NCI-H1092 (cell line): ENCODE measurements at regions not wholly inside any gene's neighbourhood (a gene's known extent, or its start where the extent isn't known, plus 50 kb on each side); places are given as distances from the start of the nearest gene placed in this dataset.

ENCODE experiments used
- DNase-seq: peaks from one replicate; lab custom pipeline; 2025; lab: John Stamatoyannopoulos, UW

DNA sequence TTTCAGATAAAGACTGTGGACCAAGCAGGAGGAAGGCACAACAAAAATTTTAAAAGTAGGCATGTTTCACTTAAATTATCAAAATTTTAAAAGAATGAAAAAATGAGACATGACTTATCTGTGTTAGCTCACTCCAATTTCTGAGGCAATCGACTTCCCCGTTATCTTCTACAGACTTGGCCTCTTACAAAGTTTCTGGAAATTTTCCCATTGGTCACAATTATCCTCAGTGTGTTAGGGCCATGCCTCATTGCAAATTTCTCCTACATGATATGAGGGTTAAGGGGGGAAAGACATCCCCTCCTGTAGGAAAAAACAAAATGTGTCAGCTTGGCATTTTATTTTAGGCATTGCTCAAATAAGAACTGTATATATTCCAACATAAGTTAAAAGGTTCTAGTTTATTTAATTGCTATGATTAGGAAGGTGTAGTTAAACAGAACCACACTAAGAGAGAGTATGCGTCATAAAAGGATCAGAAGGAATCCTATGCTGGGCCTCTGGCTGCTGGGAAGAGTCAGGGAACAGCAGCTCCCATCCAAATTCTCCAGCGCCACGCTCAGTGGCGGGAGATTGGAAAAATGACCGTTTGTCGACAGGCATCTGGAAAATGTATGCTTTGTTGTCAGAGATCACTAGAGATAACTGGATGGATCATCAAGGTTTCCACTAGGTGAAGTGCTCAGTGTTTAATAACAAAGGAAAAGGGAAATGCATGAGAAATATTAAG, 463.6 kb upstream of the NR2F2 start:
- DNase-seq, result no peak

GRCh38 chr15:95868450-95868849, 462.1 kb upstream of the NR2F2 start:
- DNase-seq, result no peak

DNA sequence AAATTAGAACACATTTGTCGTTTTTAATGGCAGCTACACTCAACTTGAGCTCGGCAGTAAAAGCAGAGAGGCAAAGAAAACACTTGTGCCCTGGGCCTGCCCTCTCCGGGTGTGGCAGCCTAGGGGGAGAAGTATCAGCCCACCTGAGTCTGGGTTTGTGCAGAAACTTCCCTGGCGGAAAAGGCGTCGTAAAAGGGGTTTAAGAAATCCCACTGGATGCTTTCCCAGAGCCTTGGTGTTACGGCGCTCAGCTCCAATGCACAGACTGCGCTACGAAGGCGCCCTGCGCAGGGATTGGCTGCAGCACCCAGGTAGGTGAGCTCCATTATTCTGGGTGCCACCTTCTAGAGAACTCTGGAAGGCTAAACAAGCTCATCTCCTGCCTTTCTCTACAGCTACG, 461.5 kb upstream of the NR2F2 start:
- DNase-seq, result no peak

DNA sequence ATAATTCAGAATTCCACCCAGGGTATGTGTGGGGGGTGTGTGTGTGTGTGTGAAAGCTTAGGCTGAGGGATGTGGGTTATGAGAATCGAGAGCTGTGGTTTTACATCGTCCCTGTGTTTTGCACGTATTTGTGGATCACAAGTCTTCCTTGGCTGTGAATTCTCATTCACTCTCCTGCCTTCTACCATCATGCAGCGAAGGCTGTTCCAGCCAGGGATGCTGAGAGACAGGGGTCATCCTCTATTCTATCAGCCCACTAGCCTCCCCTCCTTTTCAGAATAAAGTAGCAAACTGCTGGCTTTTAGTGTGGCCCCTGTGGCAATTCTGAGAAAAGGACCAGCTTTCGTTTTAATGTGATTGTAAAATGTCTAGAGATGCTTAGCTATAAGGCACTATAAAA, 460.6 kb upstream of the NR2F2 start:
- DNase-seq, result no peak

GRCh38 chr15:95872366-95872771, 458.1 kb upstream of the NR2F2 start:
- DNase-seq, result no peak

DNA sequence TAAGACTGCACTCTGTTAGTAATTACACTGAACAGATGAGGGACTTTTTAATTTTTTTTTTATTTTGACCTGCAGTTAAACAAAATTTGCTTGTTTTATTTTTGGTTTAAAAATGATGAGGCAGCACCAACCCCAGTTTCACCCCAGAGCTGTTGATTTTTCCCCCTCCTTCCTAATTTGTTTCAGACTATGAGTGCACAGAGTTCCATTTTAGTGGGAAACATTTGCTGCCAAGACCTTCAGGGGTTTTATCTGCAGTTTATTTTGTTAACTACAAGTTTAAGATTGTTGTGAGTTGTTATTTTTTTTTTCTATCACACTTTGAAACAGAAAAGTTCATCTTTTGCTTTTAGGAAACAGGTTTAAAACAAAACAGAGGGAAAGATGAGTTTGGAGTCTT, 455.9 kb upstream of the NR2F2 start:
- no peak for DNase-seq

- no peak for DNase-seq
Observed at GRCh38 chr15:95875121-95875643, 455.3 kb upstream of the NR2F2 start.

DNA sequence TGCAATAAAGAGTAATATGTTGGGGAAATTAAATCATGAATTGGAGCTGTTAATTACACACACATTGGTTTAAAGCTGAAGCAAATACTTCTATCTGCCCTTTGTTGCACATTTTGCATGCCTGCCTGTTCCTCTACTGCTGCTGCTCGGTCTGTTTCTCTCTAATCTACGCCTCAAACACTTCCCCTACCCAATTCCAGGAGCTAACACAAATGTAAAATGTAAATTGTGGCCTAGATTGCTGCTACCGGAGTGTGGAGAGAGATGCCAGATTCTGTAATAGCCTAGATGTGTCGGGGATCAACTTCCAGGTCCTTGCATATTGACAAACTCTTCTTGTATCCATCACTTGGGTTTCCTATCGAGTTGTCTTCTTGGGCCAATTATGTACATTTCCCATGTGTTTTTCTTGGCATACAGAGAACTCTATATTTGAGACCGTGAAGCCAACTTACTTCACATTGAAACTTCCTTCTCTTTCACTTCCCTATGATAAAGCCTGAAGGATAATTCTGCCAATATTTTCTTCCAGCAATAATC, 450.4 kb upstream of the NR2F2 start:
- DNase-seq, result no peak

DNA sequence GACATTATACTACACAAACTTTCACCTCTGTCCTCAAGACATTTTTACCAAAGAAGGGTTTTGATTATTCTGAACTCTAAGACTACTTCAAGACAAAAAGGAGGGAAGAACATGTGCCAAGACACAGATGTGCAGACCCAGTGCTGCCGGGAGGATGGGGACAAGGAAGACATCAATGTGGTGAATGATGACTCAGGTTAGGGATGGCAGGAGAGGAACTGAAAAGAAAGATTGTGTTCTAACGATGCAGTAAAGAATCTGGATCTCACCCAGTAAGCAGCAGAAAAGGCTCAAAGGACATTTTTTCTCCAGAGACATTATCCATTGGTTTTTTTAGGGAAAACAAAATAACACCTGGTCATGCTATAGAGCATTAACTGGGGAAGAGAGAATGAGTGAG, 449.9 kb upstream of the NR2F2 start:
- DNase-seq, result no peak

DNA sequence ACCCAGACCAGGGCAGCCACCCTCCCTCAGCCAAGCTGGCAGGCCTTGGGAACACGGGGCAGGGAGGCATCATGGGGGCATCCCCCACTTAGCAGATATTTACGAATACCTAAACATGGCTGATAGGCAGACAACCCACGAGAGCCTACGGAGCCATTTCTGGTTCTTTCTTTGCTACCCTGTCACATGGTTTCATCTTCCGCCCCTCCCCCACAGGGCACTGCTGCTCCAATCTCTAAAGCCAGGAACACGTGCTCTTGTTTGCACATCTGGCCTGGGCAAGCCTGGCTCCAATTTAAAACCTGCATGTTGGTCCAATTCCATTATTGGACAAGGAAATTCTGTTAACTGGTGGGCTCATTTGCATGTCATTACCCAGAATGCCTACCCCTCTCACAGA, 447.4 kb upstream of the NR2F2 start:
- no peak for DNase-seq

- DNase-seq, result no peak
Observed at GRCh38 chr15:95884276-95884675, 446.2 kb upstream of the NR2F2 start.

- DNase-seq, result no peak
Observed at GRCh38 chr15:95887666-95888390, 442.7 kb upstream of the NR2F2 start.

DNA sequence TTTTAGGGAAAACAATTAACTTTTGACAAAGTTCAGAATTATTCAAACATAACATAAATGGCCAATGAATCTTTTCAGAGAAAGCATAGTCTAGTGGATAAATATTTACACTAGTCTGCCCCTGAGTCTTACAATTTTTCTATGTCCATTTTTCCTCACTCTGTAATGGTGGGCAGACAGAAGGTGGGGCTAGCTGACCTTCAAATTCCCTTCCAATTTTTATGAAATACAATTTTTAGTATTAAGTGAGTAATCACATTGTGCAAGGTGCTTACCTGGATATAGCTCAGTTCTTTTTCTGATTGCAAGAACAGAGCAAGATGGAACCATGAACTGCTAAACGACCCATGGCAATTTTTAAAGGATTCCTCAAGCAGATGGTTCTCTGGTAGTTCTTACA, 441.7 kb upstream of the NR2F2 start:
- no peak for DNase-seq

- no peak for DNase-seq
Observed at GRCh38 chr15:95894407-95894956, 436.0 kb upstream of the NR2F2 start.

- no peak for DNase-seq
Observed at GRCh38 chr15:95895508-95895907, 435.0 kb upstream of the NR2F2 start.

- DNase-seq, result no peak
Observed at GRCh38 chr15:95897651-95898050, 432.8 kb upstream of the NR2F2 start.

DNA sequence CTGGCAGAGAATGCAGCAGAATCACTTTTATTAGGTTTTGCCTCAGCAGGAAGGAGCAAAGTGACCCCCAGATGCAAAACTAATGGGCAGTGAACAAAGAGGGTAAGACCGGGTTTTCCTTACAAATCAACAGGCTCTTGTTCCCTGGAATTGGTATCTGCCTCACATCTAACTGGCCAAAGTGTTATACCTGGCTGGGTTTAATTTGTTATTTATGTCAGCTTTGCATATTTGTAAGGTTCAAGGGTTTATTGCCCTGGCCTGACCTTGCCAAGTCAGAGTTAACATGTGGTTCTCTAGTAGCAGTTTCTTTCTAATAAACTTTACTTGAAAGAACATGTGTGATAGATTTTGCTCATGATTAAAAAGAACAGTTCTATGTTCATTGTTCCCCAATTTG, 431.7 kb upstream of the NR2F2 start:
- no peak for DNase-seq

DNA sequence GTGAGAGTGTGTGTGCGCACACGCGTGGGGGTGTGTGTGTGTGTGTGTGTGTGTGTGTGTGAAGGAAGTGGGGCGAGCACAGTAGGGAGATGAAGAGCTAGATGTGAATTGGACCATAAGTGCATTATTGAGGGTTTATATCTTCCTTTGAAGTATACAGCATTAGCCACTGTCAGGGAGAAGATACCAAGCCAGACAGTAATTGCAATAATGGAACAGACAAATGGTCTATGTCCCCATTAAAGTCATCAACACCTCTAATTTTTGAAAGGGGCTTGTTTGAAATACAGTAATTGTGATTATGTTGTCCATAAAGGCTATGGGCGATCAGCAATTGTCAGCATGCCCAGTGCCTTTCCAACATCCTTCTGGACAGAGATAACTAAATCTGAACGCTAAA, 429.2 kb upstream of the NR2F2 start:
- no peak for DNase-seq

DNA sequence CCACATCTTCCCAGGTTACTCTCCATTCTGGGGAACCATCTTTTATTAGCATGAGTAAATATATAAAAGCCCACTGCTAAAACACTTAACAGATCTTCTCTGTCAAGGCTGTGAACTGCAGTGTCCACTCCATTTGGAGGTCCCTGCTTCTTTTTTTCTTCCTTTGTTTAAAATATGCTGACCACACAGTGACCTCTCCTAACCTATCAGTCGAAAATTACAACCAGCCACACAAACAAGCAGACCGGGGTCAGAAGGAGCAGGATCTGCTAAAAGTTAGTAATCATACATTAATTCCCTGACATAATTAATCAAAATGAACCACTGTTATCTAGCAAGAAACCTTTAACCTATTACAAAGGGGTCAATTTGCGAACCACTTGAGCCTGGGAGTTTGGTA, 427.9 kb upstream of the NR2F2 start:
- no peak for DNase-seq

DNA sequence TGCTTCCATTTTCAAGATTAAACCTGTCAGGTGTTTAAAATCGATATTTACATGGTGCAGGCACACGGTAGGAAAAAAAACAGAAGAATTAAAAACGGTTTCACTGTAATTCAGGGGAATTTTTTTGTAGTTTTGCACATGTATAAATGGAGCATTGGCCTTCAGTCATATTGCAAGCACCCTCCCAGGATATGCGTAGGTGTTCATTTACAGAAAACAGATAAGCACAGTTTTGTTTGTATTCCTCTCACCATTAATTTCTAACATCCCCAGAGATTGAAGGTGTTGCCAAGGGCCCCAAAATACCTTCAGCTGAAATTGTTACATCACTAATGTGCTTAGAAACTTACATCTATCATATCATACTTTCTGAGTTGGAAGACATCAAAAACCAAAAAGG, 427.1 kb upstream of the NR2F2 start:
- no peak for DNase-seq

DNA sequence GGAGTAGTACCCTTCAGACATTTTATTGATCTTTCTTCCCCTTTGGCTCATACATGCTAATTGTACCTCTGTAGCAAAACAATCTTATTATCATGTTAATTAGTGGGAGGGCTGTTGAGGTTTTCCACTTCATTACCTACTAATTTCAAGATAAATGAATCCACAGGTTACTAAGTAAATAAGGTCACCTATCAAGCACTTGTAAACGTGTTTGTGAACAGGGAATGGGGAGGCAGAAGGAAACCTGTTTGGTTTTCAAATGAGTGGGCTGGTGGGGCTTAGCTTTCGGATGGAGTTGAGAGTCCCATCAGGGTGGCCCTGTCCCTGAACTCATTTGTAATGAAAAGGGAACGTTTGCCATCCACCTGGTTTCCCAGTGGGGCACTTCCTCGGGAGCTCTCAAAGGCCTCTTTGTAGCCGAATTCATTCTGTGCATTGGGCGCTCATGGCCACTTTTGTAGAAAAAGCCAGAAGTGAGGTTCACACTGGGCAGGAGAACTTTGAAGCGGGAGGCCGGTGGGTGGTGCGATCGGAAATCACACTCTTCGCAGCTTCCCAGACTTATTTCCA, 419.8 kb upstream of the NR2F2 start:
- DNase-seq, result no peak

DNA sequence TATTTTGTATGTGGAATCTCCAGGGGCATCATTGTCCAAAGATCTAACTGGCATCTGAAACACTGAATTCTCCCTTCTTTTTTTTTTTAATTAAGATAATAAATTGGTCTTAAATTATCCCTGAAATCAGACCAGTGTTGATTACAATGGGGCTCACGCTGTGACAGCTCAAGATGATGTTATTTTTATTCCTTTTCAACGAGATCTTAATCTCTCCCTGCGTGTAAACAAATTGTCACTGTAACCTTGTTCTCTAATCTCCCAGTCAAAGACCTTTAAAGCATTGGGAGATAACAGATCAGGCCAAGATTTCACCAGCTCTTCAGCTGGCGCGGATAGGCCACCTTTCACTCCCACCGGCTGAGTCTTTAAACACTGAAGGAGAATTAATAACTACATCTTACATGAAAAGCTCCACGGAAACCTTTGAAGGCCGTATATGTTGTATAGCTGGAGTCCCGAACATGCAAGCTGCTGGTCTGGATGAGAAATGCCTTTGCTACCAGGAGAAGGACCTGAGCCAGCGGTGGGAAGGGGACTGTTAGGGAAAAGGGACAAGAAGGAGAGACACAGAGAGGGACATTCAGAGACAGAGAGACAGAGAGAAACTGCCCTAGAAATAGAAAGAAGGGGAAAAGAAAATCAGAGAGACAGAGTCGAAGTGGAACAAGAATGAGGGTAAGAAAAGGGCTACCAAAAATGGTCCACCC, 418.8 kb upstream of the NR2F2 start:
- no peak for DNase-seq
